ENCODE measurements at regions not wholly inside any gene's neighbourhood (a gene's known extent, or its start where the extent isn't known, plus 50 kb on each side); places are given as distances from the start of the nearest gene placed in this dataset.

- no peak for DNase-seq
Observed at GRCh38 chr18:28816155-28816554, 639.2 kb upstream of the CDH2 start.

GRCh38 chr18:28814365-28814764 is 637.4 kb upstream of the CDH2 start:
- DNase-seq: no peak

- no peak for DNase-seq
Observed at GRCh38 chr18:28808373-28808772, 631.4 kb upstream of the CDH2 start.

- no peak for DNase-seq
Observed at GRCh38 chr18:28805491-28805890, 628.6 kb upstream of the CDH2 start.

- DNase-seq: no peak
Observed at GRCh38 chr18:28804512-28805202, 627.7 kb upstream of the CDH2 start.

- DNase-seq: no peak
Observed at GRCh38 chr18:28802546-28802945, 625.6 kb upstream of the CDH2 start.

GRCh38 chr18:28801876-28802275 is 624.9 kb upstream of the CDH2 start:
- DNase-seq: no peak

GRCh38 chr18:28794459-28795245 is 617.7 kb upstream of the CDH2 start:
- no peak for DNase-seq

- DNase-seq: no peak
Observed at GRCh38 chr18:28793901-28794300, 617.0 kb upstream of the CDH2 start.

GRCh38 chr18:28792404-28793086 is 615.6 kb upstream of the CDH2 start:
- DNase-seq: no peak

- DNase-seq: no peak
Observed at GRCh38 chr18:28791101-28791500, 614.2 kb upstream of the CDH2 start.

- DNase-seq: no peak
Observed at GRCh38 chr18:28789502-28789901, 612.6 kb upstream of the CDH2 start.

GRCh38 chr18:28786926-28787325 is 610.0 kb upstream of the CDH2 start:
- DNase-seq: no peak

- DNase-seq: no peak
Observed at GRCh38 chr18:28781616-28782362, 604.9 kb upstream of the CDH2 start.

- no peak for DNase-seq
Observed at GRCh38 chr18:28778706-28779105, 601.8 kb upstream of the CDH2 start.

GRCh38 chr18:28777756-28778155 is 600.8 kb upstream of the CDH2 start:
- DNase-seq: no peak

GRCh38 chr18:28771849-28772248 is 594.9 kb upstream of the CDH2 start:
- no peak for DNase-seq

GRCh38 chr18:28768791-28769768 is 592.1 kb upstream of the CDH2 start:
- no peak for DNase-seq

- no peak for DNase-seq
Observed at GRCh38 chr18:28767727-28768211, 590.8 kb upstream of the CDH2 start.

- DNase-seq: no peak
Observed at GRCh38 chr18:28767201-28767600, 590.3 kb upstream of the CDH2 start.

- no peak for DNase-seq
Observed at GRCh38 chr18:28766721-28767120, 589.8 kb upstream of the CDH2 start.

Data from occipital lobe (tissue), 1 donor.